SJSA1 (cell line): ENCODE measurements at regions not wholly inside any gene's neighbourhood (a gene's known extent, or its start where the extent isn't known, plus 50 kb on each side); places are given as distances from the start of the nearest gene placed in this dataset.

Experiments
- DNase-seq, 2 experiments: peaks; one replicate each; pipeline ENCODE4 v3.0.0-alpha.2; 2015 to 2020; ENCODE audit warnings: low spot score in 2 of 2, low read depth in 1 of 2
- H3K27ac ChIP-seq: fragments of 250-450 bp; sonication (Bioruptor Pico); 2 replicates; pipeline ENCODE4 v1.5.1; 2020; ENCODE audit warnings: mild to moderate bottlenecking, moderate library complexity
- H3K27me3 ChIP-seq: fragments of 250-450 bp; sonication (Bioruptor Pico); replicated peaks from 2 replicates; pipeline ENCODE4 v1.5.1; 2020; ENCODE audit warnings: mild to moderate bottlenecking, moderate library complexity
- H3K36me3 ChIP-seq: fragments of 250-450 bp; sonication (Bioruptor Pico); 2 replicates; pipeline ENCODE4 v1.5.1; 2020; ENCODE audit warnings: mild to moderate bottlenecking
- H3K4me1 ChIP-seq: fragments of 250-450 bp; sonication (Bioruptor Pico); replicated peaks from 2 replicates; pipeline ENCODE4 v1.6.1; 2021; ENCODE audit warnings: mild to moderate bottlenecking
- H3K4me3 ChIP-seq: fragments of 250-450 bp; sonication (Bioruptor Pico); 2 replicates; pipeline ENCODE4 v1.5.1; 2020; ENCODE audit warnings: mild to moderate bottlenecking
- H3K9me3 ChIP-seq: fragments of 250-450 bp; sonication (Bioruptor Pico); replicated peaks from 2 replicates; pipeline ENCODE4 v1.5.1; 2020; ENCODE audit warnings: mild to moderate bottlenecking

GRCh38 chr5:35488055-35488454, 129.6 kb upstream of the SPEF2 start:
- no peak for DNase-seq
- Histone ChIP-seq H3K27ac (no peak overlapping the region), H3K4me3 (no peak overlapping the region), H3K36me3 (no peaks in the 10 kb centered on the region), H3K27me3 (no peaks in the 10 kb centered on the region; the same call in 1 of the 2 replicates), H3K4me1 (no peaks in the 10 kb centered on the region), H3K9me3 (no peaks in the 10 kb centered on the region)

GRCh38 chr5:35487233-35488025, 130.2 kb upstream of the SPEF2 start:
- H3K27ac ChIP-seq, result no peak overlapping the region
- no peak overlapping the region for H3K4me3 ChIP-seq
- no peak for DNase-seq
- no peaks in the 10 kb centered on the region for H3K4me1 ChIP-seq
- H3K27me3 ChIP-seq, result no peaks in the 10 kb centered on the region
- no peaks in the 10 kb centered on the region for H3K36me3 ChIP-seq
- no peaks in the 10 kb centered on the region for H3K9me3 ChIP-seq

- Histone ChIP-seq H3K27me3 (no peaks in the 10 kb centered on the region), H3K4me3 (no peak overlapping the region), H3K9me3 (no peaks in the 10 kb centered on the region), H3K36me3 (no peaks in the 10 kb centered on the region), H3K27ac (no peak overlapping the region), H3K4me1 (no peaks in the 10 kb centered on the region)
- no peak for DNase-seq
These were observed 132.2 kb upstream of the SPEF2 start for GRCh38 chr5:35485487-35485886.

- no peaks in the 10 kb centered on the region for H3K27me3 ChIP-seq
- no peak overlapping the region for H3K27ac ChIP-seq
- no peak overlapping the region for H3K4me3 ChIP-seq
- H3K4me1 ChIP-seq, result peaks cover 4% of the 10 kb centered on the region; the same call in 1 of the 2 replicates
- DNase-seq, result no peak
- no peaks in the 10 kb centered on the region for H3K9me3 ChIP-seq
- no peaks in the 10 kb centered on the region for H3K36me3 ChIP-seq
These were observed 133.4 kb upstream of the SPEF2 start for GRCh38 chr5:35484241-35484640.

GRCh38 chr5:35483780-35484179, 133.9 kb upstream of the SPEF2 start:
- Histone ChIP-seq H3K27me3 (no peaks in the 10 kb centered on the region), H3K27ac (no peak overlapping the region), H3K36me3 (no peaks in the 10 kb centered on the region), H3K9me3 (no peaks in the 10 kb centered on the region), H3K4me3 (no peak overlapping the region), H3K4me1 (peaks cover 4% of the 10 kb centered on the region; the same call in 1 of the 2 replicates)
- DNase-seq, result no peak

- no peak overlapping the region for H3K4me3 ChIP-seq
- no peaks in the 10 kb centered on the region for H3K27me3 ChIP-seq
- H3K27ac ChIP-seq, result no peak overlapping the region
- peaks cover 9% of the 10 kb centered on the region; the same call in 1 of the 2 replicates for H3K4me1 ChIP-seq
- no peak for DNase-seq
- H3K9me3 ChIP-seq, result no peaks in the 10 kb centered on the region
- no peaks in the 10 kb centered on the region for H3K36me3 ChIP-seq
These were observed 134.5 kb upstream of the SPEF2 start for GRCh38 chr5:35483191-35483590.

GRCh38 chr5:35482167-35482755, 135.4 kb upstream of the SPEF2 start:
- H3K27me3 ChIP-seq, result no peaks in the 10 kb centered on the region
- no peaks in the 10 kb centered on the region for H3K36me3 ChIP-seq
- H3K4me3 ChIP-seq, result no peak overlapping the region
- H3K9me3 ChIP-seq, result no peaks in the 10 kb centered on the region
- H3K4me1 ChIP-seq, result peaks cover 12% of the 10 kb centered on the region; the same call in 1 of the 2 replicates
- H3K27ac ChIP-seq, result no peak overlapping the region
- no peak for DNase-seq

GRCh38 chr5:35478856-35479682, 138.6 kb upstream of the SPEF2 start:
- H3K4me1 ChIP-seq, result peaks cover 12% of the 10 kb centered on the region; the same call in 1 of the 2 replicates
- no peaks in the 10 kb centered on the region for H3K36me3 ChIP-seq
- no peaks in the 10 kb centered on the region for H3K9me3 ChIP-seq
- DNase-seq, result peak in 1 of 2 experiments; percentile 59
- no peaks in the 10 kb centered on the region for H3K27me3 ChIP-seq
- H3K27ac ChIP-seq, result peak overlapping the region; percentile 70
- H3K4me3 ChIP-seq, result peak overlapping the region; percentile 31

- no peaks in the 10 kb centered on the region for H3K27me3 ChIP-seq
- H3K4me3 ChIP-seq, result no peak overlapping the region
- H3K36me3 ChIP-seq, result no peaks in the 10 kb centered on the region
- H3K4me1 ChIP-seq, result peaks cover 12% of the 10 kb centered on the region; the same call in 1 of the 2 replicates
- DNase-seq, result no peak
- H3K27ac ChIP-seq, result no peak overlapping the region
- no peaks in the 10 kb centered on the region for H3K9me3 ChIP-seq
These were observed 139.8 kb upstream of the SPEF2 start for GRCh38 chr5:35477911-35478310.

- Histone ChIP-seq H3K27ac (no peak overlapping the region), H3K27me3 (no peaks in the 10 kb centered on the region), H3K9me3 (no peaks in the 10 kb centered on the region), H3K36me3 (no peaks in the 10 kb centered on the region), H3K4me1 (peaks cover 12% of the 10 kb centered on the region; the same call in 1 of the 2 replicates), H3K4me3 (no peak overlapping the region)
- no peak for DNase-seq
These were observed 140.3 kb upstream of the SPEF2 start for GRCh38 chr5:35477321-35477720.

- no peak for DNase-seq
- Histone ChIP-seq H3K4me1 (peaks cover 12% of the 10 kb centered on the region; the same call in 1 of the 2 replicates), H3K36me3 (no peaks in the 10 kb centered on the region), H3K4me3 (no peak overlapping the region), H3K9me3 (no peaks in the 10 kb centered on the region), H3K27ac (no peak overlapping the region), H3K27me3 (no peaks in the 10 kb centered on the region)
These were observed 140.9 kb upstream of the SPEF2 start for GRCh38 chr5:35476797-35477196.

- no peaks in the 10 kb centered on the region for H3K36me3 ChIP-seq
- H3K27ac ChIP-seq, result no peak overlapping the region
- H3K4me1 ChIP-seq, result peaks cover 12% of the 10 kb centered on the region; the same call in 1 of the 2 replicates
- H3K9me3 ChIP-seq, result no peaks in the 10 kb centered on the region
- no peaks in the 10 kb centered on the region for H3K27me3 ChIP-seq
- no peak for DNase-seq
- H3K4me3 ChIP-seq, result no peak overlapping the region
These were observed 141.6 kb upstream of the SPEF2 start for GRCh38 chr5:35476036-35476435.

GRCh38 chr5:35473589-35473988, 144.1 kb upstream of the SPEF2 start:
- H3K27ac ChIP-seq, result no peak overlapping the region
- H3K9me3 ChIP-seq, result no peaks in the 10 kb centered on the region; the same call in 1 of the 2 replicates
- H3K27me3 ChIP-seq, result no peaks in the 10 kb centered on the region
- no peak overlapping the region for H3K4me3 ChIP-seq
- H3K36me3 ChIP-seq, result no peaks in the 10 kb centered on the region
- DNase-seq, result no peak
- H3K4me1 ChIP-seq, result 0 out of 2 replicates have a peak, but pooled peaks cover 7% of the 10 kb centered on the region
